Thyroid gland (tissue), 4 donors: ENCODE measurements at regions not wholly inside any gene's neighbourhood (a gene's known extent, or its start where the extent isn't known, plus 50 kb on each side); places are given as distances from the start of the nearest gene placed in this dataset.

Source experiments
- DNase-seq, 2 donors: peaks; one replicate each; pipeline ENCODE4 v3.0.0-alpha.2; 2019
- H3K27ac ChIP-seq, 3 donors: fragments of 200-600 bp; sonication (generic); 1 replicate in 2 of 3; 2 replicates in 1 of 3; pipeline ENCODE4 v1.5.1; 2016 to 2019; ENCODE audit warnings: mild to moderate bottlenecking in 1 of 3, moderate library complexity in 1 of 3
- H3K27me3 ChIP-seq: fragments of 200-600 bp; sonication (generic); one replicate; pipeline ENCODE4 v1.5.1; 2019
- H3K36me3 ChIP-seq, 2 donors: fragments of 200-600 bp; sonication (generic); one replicate each; pipeline ENCODE4 v1.5.1; 2016 to 2019
- H3K4me1 ChIP-seq, 2 donors: fragments of 200-600 bp; sonication (generic); one replicate each; pipeline ENCODE4 v1.5.1; 2017 to 2019
- H3K4me3 ChIP-seq, 3 donors: fragments of 200-600 bp; sonication (generic); replicated peaks in 1 of 3; 1 replicate in 2 of 3; 2 replicates in 1 of 3; pipeline ENCODE4 v1.5.1; 2016; ENCODE audit warnings: mild to moderate bottlenecking in 1 of 3
- H3K9me3 ChIP-seq: fragments of 200-600 bp; sonication (generic); one replicate; pipeline ENCODE4 v1.5.1; 2017
- CTCF ChIP-seq, 6 experiments: fragments of 200-600 bp in 3 of 6; fragments of 450-650 bp in 3 of 6; sonication (generic) in 3 of 6; IDR thresholded peaks; one replicate each; pipeline ENCODE4 v1.5.1; 2016 to 2019; ENCODE audit warnings: antibody characterized with exemption in 6 of 6, mild to moderate bottlenecking in 2 of 6, inconsistent platforms in 1 of 6, moderate library complexity in 1 of 6
- POLR2A ChIP-seq, 2 donors: fragments of 450-650 bp; IDR thresholded peaks; one replicate each; pipeline ENCODE4 v1.6.1; 2017; ENCODE audit warnings: antibody characterized with exemption in 2 of 2, mild to moderate bottlenecking in 2 of 2, moderate library complexity in 1 of 2
- WGBS, 2 donors: methylation state at CpG; one replicate each; pipeline ENCODE4 v1.1.5; 2017; 5-methylcytosine and 5-hydroxymethylcytosine counted together
- intact Hi-C: fragments of 100-400 bp; cut with DNase I; formaldehyde crosslinking; loops from one replicate; pipeline ENCODE4 v1.15.1; 2023

- no peak overlapping the region for H3K27ac ChIP-seq
- H3K27me3 ChIP-seq = no peaks in the 10 kb centered on the region
- no peak for TF ChIP-seq CTCF (IDR thresholded peaks at IDR 0.05)
- no peak for TF ChIP-seq POLR2A (IDR thresholded peaks at IDR 0.05)
- no peaks in the 10 kb centered on the region for H3K9me3 ChIP-seq
- H3K4me3 ChIP-seq = no peak overlapping the region
- 60 to 73% methylated on average over 3 of the region's 3 CpGs for WGBS, 2 donors
- no peak for DNase-seq
- no peaks in the 10 kb centered on the region for H3K36me3 ChIP-seq
- intact Hi-C loops = no loop called here
- no peaks in the 10 kb centered on the region for H3K4me1 ChIP-seq
Observed at GRCh38 chr5:175765858-175766257, 105.5 kb upstream of the CPLX2 start.

DNA sequence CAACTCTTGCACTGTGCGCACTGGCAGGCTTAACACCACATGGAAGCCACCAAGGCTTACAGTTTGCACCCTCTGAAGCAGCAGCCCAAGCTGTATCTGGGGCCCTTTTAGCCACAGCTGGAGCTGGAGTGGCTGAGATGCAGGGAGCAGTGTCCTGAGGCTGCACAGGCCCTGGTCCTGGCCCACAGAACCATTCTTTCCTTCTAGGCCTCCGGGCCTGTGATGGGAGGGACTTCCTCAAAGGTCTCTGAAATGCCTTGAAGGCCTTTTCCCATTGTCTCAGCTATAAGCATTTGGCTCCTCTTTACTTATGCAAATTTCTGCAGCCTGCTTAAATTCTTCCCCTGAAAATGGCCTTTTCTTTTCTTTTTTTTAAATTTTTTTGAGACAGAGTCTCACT, 104.4 kb upstream of the CPLX2 start:
- DNase-seq = no peak
- no peak overlapping the region for H3K27ac ChIP-seq
- no peaks in the 10 kb centered on the region for H3K27me3 ChIP-seq
- no peaks in the 10 kb centered on the region for H3K9me3 ChIP-seq
- no peaks in the 10 kb centered on the region for H3K4me1 ChIP-seq
- H3K36me3 ChIP-seq = no peaks in the 10 kb centered on the region
- intact Hi-C loops = no loop called here
- H3K4me3 ChIP-seq = no peak overlapping the region
- WGBS, 2 donors = 67 to 82% methylated on average over 1 of the region's 2 CpGs
- TF ChIP-seq CTCF (IDR thresholded peaks at IDR 0.05) (no peak), POLR2A (IDR thresholded peaks at IDR 0.05) (no peak)

DNA sequence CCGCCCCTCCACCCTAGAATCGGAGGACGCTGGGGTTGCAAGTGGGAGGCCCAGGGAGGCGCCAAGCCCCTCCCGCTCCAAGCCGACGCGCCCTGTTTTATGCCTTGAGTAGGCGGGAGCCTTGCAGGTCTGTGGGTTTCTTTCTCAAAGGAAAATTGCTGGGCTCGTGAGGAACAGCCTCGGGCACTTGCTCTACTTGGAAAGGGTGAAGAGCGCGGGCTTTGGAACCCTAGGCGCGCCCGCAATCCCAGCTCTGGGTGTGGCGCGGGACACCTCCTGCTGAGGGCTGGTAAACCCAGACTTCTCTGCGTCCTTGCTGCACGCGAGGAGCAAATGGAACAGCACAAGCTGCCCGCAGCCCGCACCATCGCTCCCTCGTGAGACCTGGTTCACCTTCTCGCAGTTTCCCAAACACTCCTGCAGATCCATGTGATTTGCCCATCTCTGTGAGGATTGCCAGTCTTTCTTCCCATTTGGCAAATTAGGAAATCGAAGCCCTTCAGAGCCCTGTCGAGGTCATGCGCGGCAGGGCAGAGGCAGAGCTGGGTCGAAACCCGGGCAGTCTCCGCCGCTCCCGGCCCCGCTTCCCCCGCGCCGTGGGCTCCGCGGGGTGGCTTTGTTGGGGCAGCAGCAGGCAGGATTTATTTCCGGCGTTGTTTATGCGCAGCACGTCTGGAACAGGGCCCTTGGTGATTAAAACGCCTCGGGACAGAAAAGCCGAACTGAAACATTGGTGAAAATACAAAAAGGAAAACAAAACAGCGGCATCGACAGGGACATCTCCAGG, 98.4 kb upstream of the CPLX2 start:
- H3K27me3 ChIP-seq = peaks cover 3% of the 10 kb centered on the region
- H3K4me1 ChIP-seq = no peaks in the 10 kb centered on the region
- TF ChIP-seq CTCF (IDR thresholded peaks at IDR 0.05) = no peak
- no peak for TF ChIP-seq POLR2A (IDR thresholded peaks at IDR 0.05)

DNA sequence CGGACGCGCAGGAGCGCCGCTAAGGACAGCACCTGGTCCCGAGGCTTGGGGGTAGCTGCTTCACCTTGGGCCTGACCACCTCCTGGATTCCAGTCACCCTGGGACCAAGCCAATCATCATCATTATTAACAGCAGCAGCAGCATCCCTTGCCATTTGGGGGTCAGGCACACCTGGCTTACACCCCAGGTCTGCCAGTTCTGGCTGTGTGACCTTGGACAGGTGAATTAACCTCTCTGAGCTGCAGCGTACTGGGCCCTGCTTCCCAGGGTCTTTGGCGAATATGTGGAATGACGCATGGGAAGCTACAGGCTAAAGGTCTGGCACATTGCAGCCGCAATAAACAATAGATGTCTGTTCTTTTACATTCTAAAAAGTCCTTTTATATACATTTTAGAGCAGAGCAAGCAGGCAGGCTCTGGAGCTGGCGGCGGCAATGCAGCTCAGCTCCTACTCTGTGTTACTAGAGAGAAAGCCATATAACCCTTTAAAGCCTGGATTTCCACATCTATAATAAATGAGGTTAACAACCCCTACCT, 97.8 kb upstream of the CPLX2 start:
- H3K4me3 ChIP-seq = no peak overlapping the region
- no peaks in the 10 kb centered on the region for H3K9me3 ChIP-seq
- H3K27ac ChIP-seq = no peak overlapping the region
- peaks cover 3% of the 10 kb centered on the region for H3K27me3 ChIP-seq
- no peaks in the 10 kb centered on the region for H3K4me1 ChIP-seq
- no peaks in the 10 kb centered on the region for H3K36me3 ChIP-seq
- TF ChIP-seq POLR2A (IDR thresholded peaks at IDR 0.05) = no peak
- no peak for TF ChIP-seq CTCF (IDR thresholded peaks at IDR 0.05)
- intact Hi-C loops = no loop called here
- WGBS, 2 donors = 30 to 32% methylated on average over 11 to 12 of the region's 12 CpGs
- no peak for DNase-seq

More for the DNA sequence above, 98.4 kb upstream of the CPLX2 start:
- no peak for DNase-seq
- Histone ChIP-seq H3K27ac (no peak overlapping the region), H3K4me3 (no peak overlapping the region), H3K9me3 (no peaks in the 10 kb centered on the region), H3K36me3 (no peaks in the 10 kb centered on the region)
- 6 to 10% methylated on average over 29 to 48 of the region's 50 CpGs for WGBS, 2 donors
- intact Hi-C loops = no loop called here

DNA sequence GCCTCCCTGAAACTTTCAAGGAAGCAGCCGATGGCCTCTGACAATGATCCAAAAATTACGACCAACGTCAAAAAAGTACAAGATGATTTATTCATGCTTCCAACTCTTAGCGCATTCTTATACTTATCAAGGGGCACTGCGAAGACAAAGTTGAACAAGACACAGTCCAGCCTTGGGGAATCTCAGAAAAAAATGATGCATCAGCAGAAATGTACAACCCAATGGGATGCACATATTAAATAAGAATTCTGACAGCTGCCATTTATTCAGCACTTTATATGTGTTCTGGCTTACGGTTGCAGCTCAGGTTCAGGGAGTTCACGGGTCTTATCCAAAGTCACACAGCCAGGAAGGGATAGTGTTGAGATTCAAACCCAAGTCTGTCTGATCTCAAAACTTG, 96.0 kb upstream of the CPLX2 start:
- Histone ChIP-seq H3K36me3 (no peaks in the 10 kb centered on the region), H3K27me3 (peaks cover 3% of the 10 kb centered on the region), H3K9me3 (no peaks in the 10 kb centered on the region), H3K4me3 (no peak overlapping the region), H3K4me1 (no peaks in the 10 kb centered on the region), H3K27ac (no peak overlapping the region)
- intact Hi-C loops = no loop called here
- DNase-seq = no peak
- TF ChIP-seq CTCF (IDR thresholded peaks at IDR 0.05) (no peak), POLR2A (IDR thresholded peaks at IDR 0.05) (no peak)
- whole genome bisulfite sequencing, 2 donors = 84 to 87% methylated on average over 7 of the region's 7 CpGs
